ENCODE measurements at regions not wholly inside any gene's neighbourhood (a gene's known extent, or its start where the extent isn't known, plus 50 kb on each side); places are given as distances from the start of the nearest gene placed in this dataset.

DNA sequence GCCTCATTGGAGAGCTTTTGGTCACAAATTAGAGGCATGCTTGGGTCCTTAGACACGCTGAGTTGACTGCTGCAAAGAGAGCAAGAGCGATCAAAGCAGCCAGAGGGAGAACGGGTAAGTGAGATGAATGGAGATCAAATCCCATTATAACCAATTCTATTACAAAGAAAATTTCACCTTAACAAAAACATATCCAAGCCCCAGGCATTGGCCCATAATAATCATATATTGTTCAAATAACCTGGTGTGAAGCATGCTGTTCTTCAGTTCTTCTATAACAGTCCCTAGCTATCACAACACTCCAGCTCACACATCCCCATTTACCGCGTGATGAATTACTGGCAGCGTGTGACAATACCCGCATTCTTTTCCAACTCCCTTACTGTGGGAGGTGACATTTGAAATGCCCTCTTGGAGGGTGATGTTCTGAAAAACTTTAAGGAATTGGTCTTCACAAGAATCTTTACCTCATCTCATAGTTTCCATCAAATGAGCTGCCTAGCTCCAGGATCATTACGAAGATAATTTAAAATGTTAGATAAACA lies 156.1 kb upstream of the PLXNA4 start:
- TF ChIP-seq POLR2AphosphoS5 (IDR thresholded peaks at IDR 0.05; ENCODE audit: borderline replicate concordance, low read depth, low read length) (no peak), EZH2 (IDR thresholded peaks at IDR 0.05) (no peak), FOXP2 (optimal IDR thresholded peaks at IDR 0.05; ENCODE audit: control extremely low read depth, extremely low read length, insufficient read depth) (no peak)

All from SK-N-MC (cell line).